DOHH2 (cell line): ENCODE measurements at regions not wholly inside any gene's neighbourhood (a gene's known extent, or its start where the extent isn't known, plus 50 kb on each side); places are given as distances from the start of the nearest gene placed in this dataset.

Experiments used
- H3F3A ChIP-seq: fragments of 200-600 bp; sonication (generic), shearing (Covaris generic); 2 replicates; pipeline ENCODE4 v1.6.0; 2016; ENCODE audit warnings: antibody characterized with exemption, mild to moderate bottlenecking; ENCODE audit not compliant: control insufficient read depth, insufficient read depth
- H3K27ac ChIP-seq: fragments of 200-600 bp; sonication (generic); 2 replicates; pipeline ENCODE4 v1.5.1; 2014; ENCODE audit warnings: low read depth, mild to moderate bottlenecking, low read length, moderate library complexity
- H3K27me3 ChIP-seq: fragments of 200-600 bp; sonication (generic); 2 replicates; pipeline ENCODE4 v1.6.1; 2014; ENCODE audit warnings: mild to moderate bottlenecking, low read length, mixed read lengths; ENCODE audit not compliant: control insufficient read depth
- H3K36me3 ChIP-seq: fragments of 200-600 bp; sonication (generic); 2 replicates; pipeline ENCODE4 v1.6.1; 2014; ENCODE audit warnings: mild to moderate bottlenecking, low read length, moderate library complexity, mixed read lengths; ENCODE audit not compliant: control insufficient read depth
- H3K4me1 ChIP-seq: fragments of 200-600 bp; sonication (generic); 2 replicates; pipeline ENCODE4 v1.6.1; 2014; ENCODE audit warnings: mild to moderate bottlenecking, low read length, mixed read lengths; ENCODE audit not compliant: control insufficient read depth
- H3K4me2 ChIP-seq: fragments of 200-600 bp; sonication (generic); 2 replicates; pipeline ENCODE4 v1.6.0; 2014; ENCODE audit warnings: mild to moderate bottlenecking, low read length, moderate library complexity
- H3K4me3 ChIP-seq: fragments of 200-600 bp; sonication (generic); 2 replicates; pipeline ENCODE4 v1.5.1; 2014; ENCODE audit warnings: mild to moderate bottlenecking, low read length, mixed read lengths
- H3K79me2 ChIP-seq: fragments of 200-600 bp; sonication (generic); 2 replicates; pipeline ENCODE4 v1.6.1; 2014; ENCODE audit warnings: mild to moderate bottlenecking, low read length, mixed read lengths; ENCODE audit not compliant: control insufficient read depth
- H3K9me2 ChIP-seq: fragments of 200-600 bp; sonication (generic); replicated peaks from 2 replicates; pipeline ENCODE4 v1.6.1; 2014; ENCODE audit warnings: mild to moderate bottlenecking, low read length, mixed read lengths; ENCODE audit not compliant: control insufficient read depth
- H3K9me3 ChIP-seq: fragments of 200-600 bp; sonication (generic); 2 replicates; pipeline ENCODE4 v1.6.1; 2014; ENCODE audit warnings: antibody characterized with exemption, low read length, mixed read lengths; ENCODE audit not compliant: control insufficient read depth, insufficient read depth
- H4K20me1 ChIP-seq: fragments of 200-600 bp; sonication (generic); 2 replicates; pipeline ENCODE4 v1.6.0; 2014; ENCODE audit warnings: low read depth, mild to moderate bottlenecking, antibody characterized with exemption, low read length, moderate library complexity; ENCODE audit not compliant: control insufficient read depth, insufficient read depth
- EZH2phosphoT487 ChIP-seq: fragments of 200-600 bp; sonication (generic); IDR thresholded peaks from 2 replicates; pipeline ENCODE4 v1.6.1; 2017; ENCODE audit warnings: borderline replicate concordance, mild to moderate bottlenecking, antibody characterized with exemption, low read length, moderate library complexity, mixed read lengths
- TF ChIP-seq, protein P1 (sequence below): fragments of 200-600 bp; sonication (generic); IDR thresholded peaks from one replicate; pipeline ENCODE4 v1.5.1; 2014; ENCODE audit warnings: antibody characterized with exemption, mild to moderate bottlenecking, low read depth, low read length; ENCODE audit not compliant: poor library complexity, severe bottlenecking

DNA sequence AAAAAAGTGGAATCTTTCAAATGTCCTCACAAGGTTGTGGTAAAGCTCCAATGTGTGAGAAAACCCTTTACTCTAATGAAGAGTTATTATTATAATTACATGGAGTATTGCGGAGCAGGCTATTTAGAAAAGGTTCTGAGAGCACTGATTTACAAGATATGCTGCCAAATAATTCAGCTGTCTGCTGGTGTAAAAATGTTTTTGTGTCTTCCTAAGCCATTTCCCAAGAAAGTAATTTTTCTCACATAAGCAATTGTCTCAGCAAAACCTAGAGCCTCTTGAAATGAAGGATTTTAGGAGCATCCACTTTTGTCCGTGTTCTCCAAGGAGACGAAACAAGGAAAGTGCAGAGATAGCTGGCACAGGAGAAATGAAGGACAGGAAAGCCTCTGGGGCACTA is 229.6 kb upstream of the STARD13 start:
- Histone ChIP-seq H3F3A (no peaks in the 10 kb centered on the region), H4K20me1 (no peaks in the 10 kb centered on the region), H3K9me2 (no peaks in the 10 kb centered on the region), H3K4me2 (no peak overlapping the region), H3K36me3 (no peaks in the 10 kb centered on the region), H3K9me3 (no peaks in the 10 kb centered on the region), H3K4me1 (no peaks in the 10 kb centered on the region), H3K79me2 (no peaks in the 10 kb centered on the region), H3K27me3 (no peaks in the 10 kb centered on the region), H3K27ac (no peak overlapping the region), H3K4me3 (no peak overlapping the region)
- TF ChIP-seq, protein P1, sequence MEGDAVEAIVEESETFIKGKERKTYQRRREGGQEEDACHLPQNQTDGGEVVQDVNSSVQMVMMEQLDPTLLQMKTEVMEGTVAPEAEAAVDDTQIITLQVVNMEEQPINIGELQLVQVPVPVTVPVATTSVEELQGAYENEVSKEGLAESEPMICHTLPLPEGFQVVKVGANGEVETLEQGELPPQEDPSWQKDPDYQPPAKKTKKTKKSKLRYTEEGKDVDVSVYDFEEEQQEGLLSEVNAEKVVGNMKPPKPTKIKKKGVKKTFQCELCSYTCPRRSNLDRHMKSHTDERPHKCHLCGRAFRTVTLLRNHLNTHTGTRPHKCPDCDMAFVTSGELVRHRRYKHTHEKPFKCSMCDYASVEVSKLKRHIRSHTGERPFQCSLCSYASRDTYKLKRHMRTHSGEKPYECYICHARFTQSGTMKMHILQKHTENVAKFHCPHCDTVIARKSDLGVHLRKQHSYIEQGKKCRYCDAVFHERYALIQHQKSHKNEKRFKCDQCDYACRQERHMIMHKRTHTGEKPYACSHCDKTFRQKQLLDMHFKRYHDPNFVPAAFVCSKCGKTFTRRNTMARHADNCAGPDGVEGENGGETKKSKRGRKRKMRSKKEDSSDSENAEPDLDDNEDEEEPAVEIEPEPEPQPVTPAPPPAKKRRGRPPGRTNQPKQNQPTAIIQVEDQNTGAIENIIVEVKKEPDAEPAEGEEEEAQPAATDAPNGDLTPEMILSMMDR, result no peak
- TF ChIP-seq EZH2phosphoT487, result no peak

DNA sequence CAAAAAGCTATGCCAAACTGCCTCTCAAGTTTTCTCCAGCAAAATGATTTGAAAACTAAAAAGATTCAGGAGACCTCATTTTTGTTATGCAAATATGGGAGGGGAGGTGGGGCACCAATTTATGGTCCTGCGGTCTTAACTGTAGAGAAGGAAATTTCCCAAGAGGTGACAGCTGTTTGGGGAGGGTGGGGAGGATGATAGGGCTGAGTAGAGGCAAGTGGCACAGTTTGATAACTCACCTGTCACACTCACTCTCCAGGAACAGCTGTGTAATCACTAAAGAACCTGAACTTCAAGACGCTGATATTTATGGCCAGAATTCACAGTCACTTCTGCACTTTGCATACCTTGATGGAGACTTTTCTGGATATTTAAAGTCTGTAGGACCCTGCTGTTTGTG is 232.9 kb upstream of the STARD13 start:
- Histone ChIP-seq H3K4me2 (no peak overlapping the region), H3K27me3 (no peaks in the 10 kb centered on the region), H4K20me1 (no peaks in the 10 kb centered on the region), H3K36me3 (no peaks in the 10 kb centered on the region), H3K4me3 (no peak overlapping the region), H3K4me1 (no peaks in the 10 kb centered on the region), H3K9me3 (no peaks in the 10 kb centered on the region), H3F3A (no peaks in the 10 kb centered on the region), H3K79me2 (no peaks in the 10 kb centered on the region), H3K27ac (no peak overlapping the region), H3K9me2 (no peaks in the 10 kb centered on the region)
- TF ChIP-seq, protein P1, result no peak
- TF ChIP-seq EZH2phosphoT487, result no peak

DNA sequence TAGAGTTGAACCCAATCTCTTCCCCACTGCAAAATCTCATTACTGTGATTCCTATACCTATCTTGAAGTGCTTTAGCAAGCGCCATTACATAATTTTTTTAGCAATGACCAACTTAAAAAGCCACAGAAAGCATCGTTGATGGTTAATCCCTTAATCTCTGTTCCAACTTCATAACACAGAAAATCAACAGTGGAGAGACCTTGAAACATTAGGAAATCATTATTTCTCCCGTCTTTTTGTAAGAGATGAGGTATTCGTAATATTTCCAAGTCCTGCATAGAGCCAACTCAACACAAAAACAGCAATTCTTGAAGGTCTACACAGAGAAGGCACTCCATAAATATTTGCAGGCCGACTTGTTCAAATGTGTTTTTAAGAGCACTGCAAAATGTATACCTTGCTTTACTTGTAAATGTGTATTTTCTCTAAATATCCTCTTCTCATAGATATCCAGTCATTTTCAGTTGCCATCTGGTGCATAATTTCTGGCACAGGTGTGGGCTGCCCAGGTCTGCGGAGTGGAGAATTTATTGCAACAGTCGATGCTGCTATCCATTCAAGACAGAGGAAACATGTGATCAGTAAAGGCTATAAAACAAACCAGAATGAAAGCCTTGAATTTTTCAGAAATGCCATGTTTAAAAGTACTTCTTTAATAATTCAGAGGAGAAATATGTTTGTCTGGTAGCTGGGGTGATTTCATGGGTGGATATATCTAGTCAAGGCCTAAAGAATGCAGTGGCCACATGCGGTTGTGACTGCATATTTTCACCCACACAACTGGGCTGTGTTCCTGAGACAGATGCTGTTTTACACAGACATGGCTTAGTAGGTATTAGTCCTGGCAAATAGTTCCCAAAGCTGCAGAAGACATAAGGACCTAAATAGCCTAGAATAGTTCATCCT is 234.3 kb upstream of the STARD13 start:
- Histone ChIP-seq H3K79me2 (no peaks in the 10 kb centered on the region), H3K4me1 (no peaks in the 10 kb centered on the region), H3K36me3 (no peaks in the 10 kb centered on the region), H4K20me1 (no peaks in the 10 kb centered on the region), H3K27me3 (no peaks in the 10 kb centered on the region), H3K9me3 (no peaks in the 10 kb centered on the region), H3F3A (no peaks in the 10 kb centered on the region), H3K4me2 (no peak overlapping the region), H3K27ac (no peak overlapping the region), H3K9me2 (no peaks in the 10 kb centered on the region), H3K4me3 (no peak overlapping the region)
- TF ChIP-seq EZH2phosphoT487, result no peak
- TF ChIP-seq, protein P1, result no peak
